GM12878 (cell line): ENCODE measurements at regions not wholly inside any gene's neighbourhood (a gene's known extent, or its start where the extent isn't known, plus 50 kb on each side); places are given as distances from the start of the nearest gene placed in this dataset.

ENCODE experiments used
- ATAC-seq: fragments of 200-7000 bp; cut with Tn5 transposase; 3 replicates; pipeline ENCODE4 v1.9.1; 2020; ENCODE audit warnings: mild to moderate bottlenecking, moderate library complexity
- BruUV-seq: library from RNA; stranded (reverse); fragments of 400-500 nt; replicated peaks from 2 replicates; lab custom pipeline; 2021; lab: Mats Ljungman, UMichigan
- CTCF ChIA-PET: fragments of 300-600 bp; sonication (Branson Sonifier 250); formaldehyde crosslinking; extraction: SDS; loops from one replicate; lab custom pipeline; 2021; ENCODE audit warnings: inconsistent platforms; lab: Yijun Ruan, JAX
- POLR2A ChIA-PET: fragments of 350-600 bp; formaldehyde crosslinking; extraction: SDS; loops from one replicate; lab custom pipeline; 2021; ENCODE audit warnings: inconsistent platforms; lab: Charles Lee
- RAD21 ChIA-PET: fragments of 300-600 bp; sonication (Branson Sonifier 250); formaldehyde crosslinking; loops from one replicate; lab custom pipeline; 2023; ENCODE audit warnings: antibody characterized with exemption; ENCODE audit not compliant: unreplicated experiment; lab: Charles Lee
- SMC1A ChIA-PET: fragments of 300-600 bp; sonication (Branson Sonifier 250); formaldehyde crosslinking; loops from one replicate; lab custom pipeline; 2023; ENCODE audit not compliant: unreplicated experiment, uncharacterized antibody; lab: Charles Lee
- DNase-seq: peaks from one replicate; pipeline ENCODE4 v3.0.0-alpha.2; 2011; ENCODE audit warnings: low read depth, low spot score
- FAIRE-seq: peaks from 3 replicates; lab custom pipeline; 2011; peaks lifted over from hg19 to GRCh38; lab: Jason Lieb, UNC
- H2AFZ ChIP-seq: 2 replicates; pipeline ENCODE4 v1.6.0; 2011; ENCODE audit warnings: low read depth, low read length, control low read depth; ENCODE audit not compliant: control insufficient read depth
- H3K27ac ChIP-seq: 2 replicates; pipeline ENCODE4 v1.5.1; 2011; ENCODE audit warnings: control low read depth; ENCODE audit not compliant: control insufficient read depth, insufficient read depth
- H3K27me3 ChIP-seq, 2 experiments: replicated peaks in 1 of 2; 2 replicates each; pipeline versions ENCODE4 v1.6.0 to v1.6.1; 2011; ENCODE audit warnings: low read length in 1 of 2; ENCODE audit not compliant: control insufficient read depth in 2 of 2, insufficient read depth in 2 of 2
- H3K36me3 ChIP-seq, 2 experiments: 2 replicates each; pipeline ENCODE4 v1.5.1; 2011; ENCODE audit warnings: low read length in 1 of 2; ENCODE audit not compliant: control insufficient read depth in 2 of 2, insufficient read depth in 2 of 2
- H3K4me1 ChIP-seq: 2 replicates; pipeline ENCODE4 v1.6.1; 2011; ENCODE audit warnings: mild to moderate bottlenecking, low read length, moderate library complexity, mixed read lengths; ENCODE audit not compliant: control insufficient read depth, insufficient read depth
- H3K4me2 ChIP-seq: 2 replicates; pipeline ENCODE4 v1.6.0; 2011; ENCODE audit warnings: control low read depth; ENCODE audit not compliant: control insufficient read depth, insufficient read depth
- H3K4me3 ChIP-seq: fragments of 200-600 bp; sonication (generic); 2 replicates; pipeline ENCODE4 v1.5.1; 2016
- H3K79me2 ChIP-seq: 2 replicates; pipeline ENCODE4 v1.6.0; 2011; ENCODE audit warnings: low read length; ENCODE audit not compliant: control insufficient read depth, insufficient read depth
- H3K9ac ChIP-seq: 2 replicates; pipeline ENCODE4 v1.8.0; 2011; ENCODE audit warnings: low read length, control low read depth, mixed read lengths; ENCODE audit not compliant: control insufficient read depth, insufficient read depth
- H3K9me3 ChIP-seq: replicated peaks from 3 replicates; pipeline ENCODE4 v1.5.1; 2011; ENCODE audit warnings: mild to moderate bottlenecking, low read length; ENCODE audit not compliant: control insufficient read depth, insufficient read depth
- H4K20me1 ChIP-seq: 2 replicates; pipeline ENCODE4 v1.6.0; 2011; ENCODE audit not compliant: control insufficient read depth, insufficient read depth
- BCL3 ChIP-seq: IDR thresholded peaks from 2 replicates; pipeline ENCODE4 v1.6.1; 2011; ENCODE audit warnings: borderline replicate concordance, low read depth, mild to moderate bottlenecking, moderate library complexity, low read length; ENCODE audit not compliant: insufficient read depth, poor library complexity, severe bottlenecking
- BHLHE40 ChIP-seq, 2 experiments: fragments of 450-650 bp in 1 of 2; IDR thresholded peaks; 2 replicates each; pipeline ENCODE4 v1.6.1; 2011 to 2017; ENCODE audit warnings: low read depth in 2 of 2, borderline replicate concordance in 1 of 2, improper control_type of control experiment in 1 of 2, low read length in 1 of 2, mild to moderate bottlenecking in 1 of 2
- CHD1 ChIP-seq: IDR thresholded peaks from 2 replicates; pipeline ENCODE4 v1.6.1; 2012; ENCODE audit warnings: low read depth, low read length, improper control_type of control experiment
- ETV6 ChIP-seq, 2 experiments: fragments of 450-650 bp in 1 of 2; IDR thresholded peaks in 1 of 2; conservative IDR thresholded peaks in 1 of 2; 2 replicates each; pipeline ENCODE4 v1.6.1; 2014; ENCODE audit warnings: antibody characterized with exemption in 1 of 2, borderline replicate concordance in 1 of 2, low read depth in 1 of 2, mild to moderate bottlenecking in 1 of 2, moderate library complexity in 1 of 2
- HCFC1 ChIP-seq: fragments of 150-350 bp; IDR thresholded peaks from 2 replicates; pipeline ENCODE4 v1.6.1; 2014; ENCODE audit warnings: low read length
- LARP7 ChIP-seq: fragments of 450-650 bp; IDR thresholded peaks from 2 replicates; pipeline ENCODE4 v1.6.1; 2017; ENCODE audit warnings: mild to moderate bottlenecking
- NFYA ChIP-seq: IDR thresholded peaks from 2 replicates; pipeline ENCODE4 v1.6.1; 2011; ENCODE audit warnings: low read depth, mild to moderate bottlenecking, low read length, improper control_type of control experiment, borderline replicate concordance
- NFYB ChIP-seq: IDR thresholded peaks from 2 replicates; pipeline ENCODE4 v1.6.1; 2011; ENCODE audit warnings: low read depth, mild to moderate bottlenecking, low read length, improper control_type of control experiment, moderate library complexity; ENCODE audit not compliant: insufficient read depth
- PRDM15 ChIP-seq: fragments of 450-650 bp; formaldehyde crosslinking; IDR thresholded peaks from 2 replicates; pipeline ENCODE4 v1.4.0; 2020; ENCODE audit warnings: mild to moderate bottlenecking, moderate library complexity
- STAT3 ChIP-seq: IDR thresholded peaks from 2 replicates; pipeline ENCODE4 v1.6.1; 2011; ENCODE audit warnings: low read depth, low read length, improper control_type of control experiment
- USF2 ChIP-seq: IDR thresholded peaks from 2 replicates; pipeline ENCODE4 v1.6.1; 2011; ENCODE audit warnings: low read depth, low read length, improper control_type of control experiment, borderline replicate concordance
- YBX1 ChIP-seq: fragments of 450-650 bp; IDR thresholded peaks from 2 replicates; pipeline ENCODE4 v1.6.1; 2016; ENCODE audit warnings: antibody characterized with exemption
- YY1 ChIP-seq: IDR thresholded peaks from 2 replicates; pipeline ENCODE4 v1.6.1; 2011; ENCODE audit warnings: low read depth, mild to moderate bottlenecking, low read length
- ZNF217 ChIP-seq: fragments of 450-650 bp; IDR thresholded peaks from 2 replicates; pipeline ENCODE4 v1.6.1; 2017; ENCODE audit warnings: antibody characterized with exemption, mild to moderate bottlenecking
- ZSCAN29 ChIP-seq: fragments of 450-650 bp; IDR thresholded peaks from 2 replicates; pipeline ENCODE4 v1.6.1; 2017; ENCODE audit warnings: mild to moderate bottlenecking, moderate library complexity
- WGBS: methylation state at CpG from one replicate; pipeline ENCODE4 v1.1.6; 2016; ENCODE audit warnings: low lambda C conversion rate; ENCODE audit not compliant: insufficient replicate concordance, insufficient coverage; ENCODE audit errors: missing lambda C conversion rate; 5-methylcytosine and 5-hydroxymethylcytosine counted together
- in situ Hi-C: fragments of 300-500 bp; cut with MboI; formaldehyde crosslinking; loops from 9 replicates; pipeline ENCODE4 v1.14.3; 2018; ENCODE audit warnings: mixed read lengths
- intact Hi-C: fragments of 100-400 bp; cut with micrococcal nuclease; formaldehyde crosslinking; loops from one replicate; pipeline ENCODE4 v1.14.2; 2022; ENCODE audit not compliant: unreplicated experiment

GRCh38 chr2:238722883-238723282, 125.0 kb upstream of the TWIST2 start:
- H3K27ac ChIP-seq = no peak overlapping the region
- intact Hi-C loops = no loop called here
- BruUV-seq = no TSS peak
- RAD21 ChIA-PET = no interaction called here
- H3K27me3 ChIP-seq = no peaks in the 10 kb centered on the region
- DNase-seq (no peak), ATAC-seq (no peak)
- H3K4me3 ChIP-seq = no peak overlapping the region
- WGBS = 73% methylated on average over 33 of the region's 33 CpGs
- no peak overlapping the region for H3K4me2 ChIP-seq
- H3K9ac ChIP-seq = no peak overlapping the region
- TF ChIP-seq BCL3 (no peak), CHD1 (no peak), LARP7 (no peak), STAT3 (no peak), ZNF217 (no peak), ZSCAN29 (no peak), BHLHE40 (IDR thresholded peaks at IDR 0.05; ENCODE audit: borderline replicate concordance in 1 of 2, low read depth in 2 of 2, low read length in 1 of 2) (no peak), NFYB (no peak), YBX1 (no peak), YY1 (no peak), USF2 (no peak), PRDM15 (no peak), NFYA (no peak), HCFC1 (no peak), ETV6 (conservative IDR thresholded peaks at IDR 0.05 in 1 of 2, IDR thresholded peaks at IDR 0.05 in 1 of 2; ENCODE audit: borderline replicate concordance in 1 of 2, low read depth in 1 of 2) (no peak)
- TF ChIP-seq, all 136 proteins: peak for 0
- H3K36me3 ChIP-seq = no peaks in the 10 kb centered on the region
- H2AFZ ChIP-seq = no peak overlapping the region
- no peak for FAIRE-seq
- H3K4me1 ChIP-seq = no peaks in the 10 kb centered on the region
- H3K79me2 ChIP-seq = no peaks in the 10 kb centered on the region
- ChIA-PET POLR2A (no interaction called here), SMC1A (no interaction called here), CTCF (interaction anchor here (0.6 kb wide), 1 partner anchor 17 kb away, joined by 3 read pairs; no protein-coding TSS in a partner anchor)
- in situ Hi-C loops = no loop called here
- H4K20me1 ChIP-seq = no peaks in the 10 kb centered on the region
- no peaks in the 10 kb centered on the region; the same call in 2 of the 3 replicates for H3K9me3 ChIP-seq
